GM12891 (cell line): ENCODE measurements at regions not wholly inside any gene's neighbourhood (a gene's known extent, or its start where the extent isn't known, plus 50 kb on each side); places are given as distances from the start of the nearest gene placed in this dataset.

Source experiments
- DNase-seq: peaks from one replicate; pipeline ENCODE4 v3.0.0; 2011; ENCODE audit warnings: low spot score; ENCODE audit not compliant: insufficient read length
- FAIRE-seq: peaks from 2 replicates; lab custom pipeline; 2011; peaks lifted over from hg19 to GRCh38; lab: Jason Lieb, UNC
- PAX5 ChIP-seq: IDR thresholded peaks from 2 replicates; pipeline ENCODE4 v1.6.1; 2011; ENCODE audit warnings: low read length, moderate library complexity, mild to moderate bottlenecking; ENCODE audit not compliant: insufficient read depth, severe bottlenecking
- POLR2A ChIP-seq: IDR thresholded peaks from 2 replicates; pipeline ENCODE4 v1.6.1; 2011; ENCODE audit warnings: low read depth, low read length, control low read depth
- POLR2AphosphoS5 ChIP-seq: IDR thresholded peaks from 2 replicates; pipeline ENCODE4 v1.6.1; 2011; ENCODE audit warnings: low read depth, low read length, control low read depth
- POU2F2 ChIP-seq: IDR thresholded peaks from 2 replicates; pipeline ENCODE4 v1.6.1; 2011; ENCODE audit warnings: low read depth, mild to moderate bottlenecking, control low read depth, low read length, moderate library complexity
- SPI1 ChIP-seq: IDR thresholded peaks from 2 replicates; pipeline ENCODE4 v1.6.1; 2011; ENCODE audit warnings: low read depth, low read length, control low read depth
- TAF1 ChIP-seq: IDR thresholded peaks from 2 replicates; pipeline ENCODE4 v1.6.1; 2011; ENCODE audit warnings: low read depth, low read length, control low read depth

GRCh38 chr14:37650356-37651037 is 55.1 kb downstream of the TTC6 start:
- no peak for FAIRE-seq
- DNase-seq, result no peak
- TF ChIP-seq POLR2AphosphoS5 (no peak), POLR2A (no peak), TAF1 (no peak), POU2F2 (no peak), SPI1 (no peak), PAX5 (no peak)

GRCh38 chr14:37652042-37652441 is 56.6 kb downstream of the TTC6 start:
- FAIRE-seq (no peak), DNase-seq (no peak)
- no peak for TF ChIP-seq POU2F2
- no peak for TF ChIP-seq POLR2A
- TF ChIP-seq SPI1, result no peak
- no peak for TF ChIP-seq POLR2AphosphoS5
- no peak for TF ChIP-seq TAF1
- no peak for TF ChIP-seq PAX5

- TF ChIP-seq POLR2AphosphoS5 (no peak), PAX5 (no peak), TAF1 (no peak), POLR2A (no peak), POU2F2 (no peak), SPI1 (no peak)
- DNase-seq (no peak), FAIRE-seq (no peak)
Measured at GRCh38 chr14:37655418-37655817, 60.0 kb downstream of the TTC6 start.

GRCh38 chr14:37658156-37658555 is 62.7 kb downstream of the TTC6 start:
- FAIRE-seq (no peak), DNase-seq (no peak)
- TF ChIP-seq POU2F2, result no peak

GRCh38 chr14:37663498-37663897 is 68.1 kb downstream of the TTC6 start:
- DNase-seq, result no peak
- TF ChIP-seq POLR2AphosphoS5 (no peak), TAF1 (no peak), PAX5 (no peak), POU2F2 (no peak), SPI1 (no peak), POLR2A (no peak)
- FAIRE-seq, result no peak

GRCh38 chr14:37665479-37665878 is 70.0 kb downstream of the TTC6 start:
- FAIRE-seq, result no peak
- TF ChIP-seq TAF1, result no peak
- TF ChIP-seq POLR2AphosphoS5, result no peak
- no peak for TF ChIP-seq POLR2A
- TF ChIP-seq SPI1, result no peak
- no peak for TF ChIP-seq PAX5
- TF ChIP-seq POU2F2, result no peak

GRCh38 chr14:37665951-37666350 is 70.5 kb downstream of the TTC6 start:
- no peak for FAIRE-seq
- DNase-seq, result no peak
- no peak for TF ChIP-seq POLR2A
- no peak for TF ChIP-seq TAF1
- TF ChIP-seq PAX5, result no peak
- no peak for TF ChIP-seq POLR2AphosphoS5
- no peak for TF ChIP-seq POU2F2
- TF ChIP-seq SPI1, result no peak

More at GRCh38 chr14:37665479-37665878, 70.0 kb downstream of the TTC6 start:
- no peak for DNase-seq

- TF ChIP-seq POLR2AphosphoS5, result no peak
- TF ChIP-seq POLR2A, result no peak
- no peak for FAIRE-seq
- DNase-seq, result no peak
Measured at GRCh38 chr14:37668646-37669045, 73.2 kb downstream of the TTC6 start.

GRCh38 chr14:37669242-37669641 is 73.8 kb downstream of the TTC6 start:
- FAIRE-seq (no peak), DNase-seq (no peak)
- no peak for TF ChIP-seq POU2F2
- no peak for TF ChIP-seq SPI1
- no peak for TF ChIP-seq TAF1
- no peak for TF ChIP-seq POLR2AphosphoS5
- TF ChIP-seq PAX5, result no peak
- TF ChIP-seq POLR2A, result no peak

GRCh38 chr14:37673439-37673838 is 78.0 kb downstream of the TTC6 start:
- no peak for DNase-seq
- no peak for TF ChIP-seq POLR2AphosphoS5
- TF ChIP-seq PAX5, result no peak
- no peak for FAIRE-seq
